ENCODE measurements at regions not wholly inside any gene's neighbourhood (a gene's known extent, or its start where the extent isn't known, plus 50 kb on each side); places are given as distances from the start of the nearest gene placed in this dataset.

DNA sequence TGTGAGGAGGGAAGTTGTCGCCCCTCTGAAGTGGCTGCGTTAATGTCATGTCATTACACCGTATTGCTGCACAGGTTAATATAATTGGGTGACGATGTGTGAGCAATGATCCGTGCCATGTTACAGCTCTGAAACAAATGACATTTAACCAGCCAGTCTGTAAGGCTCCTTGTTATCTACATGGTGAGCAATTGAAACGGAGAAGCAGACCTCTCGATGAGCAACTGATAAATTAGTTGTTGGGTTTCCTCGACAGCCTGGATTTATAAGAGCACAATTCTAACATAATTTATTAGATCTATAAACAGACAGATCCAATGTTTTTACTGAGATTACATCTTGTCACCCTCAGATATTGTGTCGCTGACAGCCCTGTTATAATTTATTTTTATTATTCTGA, 49.9 kb upstream of the MAFB start:
- DNase-seq, result no peak

GRCh38 chr20:40739841-40740240, 50.8 kb upstream of the MAFB start:
- DNase-seq, result no peak

GRCh38 chr20:40741507-40742106, 52.6 kb upstream of the MAFB start:
- DNase-seq, result peak; percentile 9

DNA sequence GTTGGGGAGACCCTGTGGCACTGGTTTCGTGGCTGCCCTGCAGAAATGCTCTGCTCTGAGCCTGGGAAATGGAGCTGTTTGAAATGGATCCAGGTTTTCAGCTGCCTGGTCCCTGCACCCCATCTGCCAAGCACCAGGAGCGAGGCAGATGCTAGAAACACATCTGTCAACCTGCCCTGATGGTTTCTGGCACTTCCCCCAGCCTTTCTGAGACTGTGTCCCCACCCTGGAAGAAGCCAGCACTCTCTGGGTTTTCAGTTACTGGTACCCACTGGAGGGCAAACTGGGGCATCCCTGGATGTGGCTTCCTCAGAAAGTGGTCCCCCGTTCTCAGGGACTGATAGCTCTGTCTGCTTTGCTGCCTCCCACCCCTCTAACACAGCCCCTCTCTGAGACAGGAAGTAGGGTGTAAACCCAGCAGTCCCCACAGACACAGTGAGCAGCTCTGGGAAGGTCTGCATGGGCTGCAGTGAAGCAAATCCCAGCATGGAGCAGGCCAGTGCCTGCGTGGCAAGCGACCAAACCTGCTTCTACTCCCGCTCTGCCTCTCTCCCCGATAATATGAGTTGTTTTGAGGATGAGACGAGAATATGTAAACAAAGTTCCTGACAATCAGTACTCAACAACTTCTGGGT, 54.2 kb upstream of the MAFB start:
- no peak for DNase-seq

DNA sequence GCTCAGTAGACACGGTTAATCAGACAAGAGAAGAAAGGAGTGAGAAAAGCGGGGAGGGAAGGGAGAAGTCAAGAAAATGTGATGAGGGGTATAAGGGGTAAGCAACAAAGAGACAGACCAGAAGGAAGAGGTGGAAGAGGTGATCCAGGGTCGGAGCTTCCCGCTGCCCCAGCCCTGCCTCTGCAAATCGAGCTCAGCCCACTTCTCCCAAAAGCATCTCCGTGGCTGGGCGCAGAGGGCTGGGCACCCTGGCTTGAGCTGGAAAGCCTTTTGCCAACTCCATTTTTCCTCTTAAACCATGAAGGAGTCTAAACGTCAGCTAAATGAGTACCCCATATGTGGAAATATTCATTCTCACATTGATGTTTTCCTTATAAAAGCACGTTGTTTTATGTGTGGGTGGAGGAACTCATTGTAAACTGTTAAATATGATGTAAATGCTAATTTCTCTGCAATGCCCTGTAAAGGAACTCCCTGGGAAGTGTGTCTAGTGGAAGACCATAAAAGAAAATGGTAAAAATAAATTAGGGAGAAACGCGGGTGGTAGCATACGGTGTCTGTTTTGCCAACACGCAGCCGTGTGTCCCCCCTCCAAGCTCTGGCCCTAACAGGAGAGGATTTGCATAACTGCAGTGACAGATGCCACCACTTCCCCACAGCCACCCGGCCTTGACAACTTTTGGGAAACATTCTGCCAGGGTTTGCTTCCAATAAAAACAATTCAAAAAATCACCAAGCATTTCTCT, 55.2 kb upstream of the MAFB start:
- no peak for DNase-seq

GRCh38 chr20:40744818-40745175, 55.8 kb upstream of the MAFB start:
- DNase-seq, result no peak

DNA sequence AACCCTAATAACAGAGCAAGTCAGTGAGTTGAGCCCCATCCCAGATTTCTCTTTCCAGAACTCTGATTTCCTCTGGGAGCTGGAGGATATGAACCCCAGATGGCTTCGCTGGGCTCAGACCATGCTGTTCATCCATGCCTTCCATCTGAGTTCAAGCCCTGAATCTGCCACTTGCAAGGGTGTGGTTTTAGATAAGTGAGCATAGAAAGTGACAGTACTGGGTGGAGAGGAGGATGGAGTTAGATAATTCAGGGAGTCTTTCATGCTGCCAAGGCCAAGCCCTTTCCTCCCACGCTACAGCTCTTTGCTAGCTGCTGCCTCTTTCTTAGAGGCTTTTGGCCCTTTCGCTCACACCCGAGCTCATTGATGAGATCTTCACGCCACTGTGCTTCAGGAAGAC, 57.2 kb upstream of the MAFB start:
- no peak for DNase-seq

GRCh38 chr20:40748182-40748581, 59.1 kb upstream of the MAFB start:
- no peak for DNase-seq

DNA sequence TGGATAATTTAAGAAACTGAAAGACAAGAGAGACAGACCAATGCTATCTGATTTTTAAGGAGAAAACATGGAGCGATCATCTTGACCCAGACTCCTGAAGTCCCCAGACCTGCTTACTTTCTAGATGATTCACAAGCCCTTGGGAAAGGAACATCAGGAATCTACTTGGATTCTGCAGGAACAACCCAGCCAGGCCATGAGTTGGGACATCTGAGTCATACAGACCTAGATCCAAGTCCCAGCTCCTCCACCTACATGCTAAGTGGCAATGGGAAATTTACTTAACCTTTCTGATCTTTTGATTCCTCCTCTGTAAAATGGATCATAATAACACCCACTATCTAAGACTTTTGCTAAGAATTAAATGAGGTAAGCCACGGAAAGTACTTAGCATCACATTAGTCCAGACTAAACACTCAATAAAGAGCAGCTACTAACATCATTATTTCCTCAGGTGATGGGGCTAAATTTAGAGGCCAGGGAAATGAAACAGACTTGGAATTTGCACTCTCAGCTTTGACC, 61.0 kb upstream of the MAFB start:
- no peak for DNase-seq

DNA sequence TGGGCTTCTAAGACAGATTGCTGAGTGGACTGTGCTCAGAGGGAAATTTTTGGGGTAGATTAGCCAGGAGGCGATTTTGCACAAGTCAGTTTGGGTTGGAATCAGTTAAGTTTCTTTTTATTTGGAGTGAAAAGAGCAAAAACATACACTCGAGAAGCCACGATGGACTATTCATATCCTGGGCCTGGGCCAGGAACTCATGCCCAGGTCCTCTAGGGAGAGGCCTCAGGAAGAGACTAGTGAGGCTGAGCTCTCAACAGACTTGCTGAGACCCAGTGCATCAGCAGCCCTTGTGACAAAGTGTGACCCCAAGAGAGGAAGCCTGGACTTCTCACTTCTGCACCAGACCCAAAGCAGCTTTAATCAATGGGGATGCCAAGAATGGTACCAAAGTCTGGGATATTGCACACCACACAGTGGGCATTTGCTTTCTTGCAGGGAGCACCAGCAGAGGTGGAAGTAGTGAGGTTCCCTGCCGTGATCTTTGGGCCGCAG, 61.6 kb upstream of the MAFB start:
- DNase-seq, result no peak

- no peak for DNase-seq
These were observed 64.4 kb upstream of the MAFB start for GRCh38 chr20:40753472-40753871.

GRCh38 chr20:40754339-40754943, 65.4 kb upstream of the MAFB start:
- DNase-seq, result no peak

DNA sequence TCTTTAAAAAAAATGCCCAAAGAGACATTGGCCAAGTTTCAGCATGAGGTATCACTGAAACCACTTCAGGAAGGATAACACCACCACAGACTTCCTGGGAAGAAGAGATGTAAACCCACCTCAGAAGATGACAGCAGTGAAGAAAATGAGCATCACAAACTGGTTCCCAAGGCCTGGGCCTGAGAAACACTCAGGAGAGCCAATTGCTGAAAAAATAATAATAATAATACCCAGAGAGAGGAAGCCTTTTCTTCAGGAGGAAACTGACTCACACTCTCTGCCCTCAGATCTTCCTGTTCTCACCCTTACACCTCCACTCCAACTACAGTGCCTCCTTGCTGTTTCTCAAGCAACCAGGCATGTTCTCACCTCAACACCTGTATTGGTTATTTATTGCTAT, 68.1 kb upstream of the MAFB start:
- no peak for DNase-seq

GRCh38 chr20:40758790-40759189, 69.8 kb upstream of the MAFB start:
- no peak for DNase-seq

DNA sequence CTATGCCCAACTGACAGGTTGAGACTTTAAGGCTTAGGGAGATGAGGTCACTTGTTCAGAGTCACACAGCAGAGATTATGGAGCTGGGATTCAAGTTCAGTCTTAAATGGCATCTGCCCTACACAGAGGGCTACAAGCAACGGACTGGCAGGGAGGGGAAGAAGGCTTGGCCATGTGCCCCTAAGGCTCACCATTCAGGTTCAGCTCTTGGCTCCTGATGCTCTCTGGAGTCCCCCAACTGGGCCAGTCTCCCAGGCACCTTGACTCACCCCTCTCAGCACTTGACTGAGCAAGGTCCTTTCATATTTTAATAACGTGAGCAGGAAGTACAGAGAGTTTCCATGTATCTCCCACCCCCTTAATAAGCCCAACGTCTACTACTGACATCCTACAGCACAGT, 71.4 kb upstream of the MAFB start:
- no peak for DNase-seq

- no peak for DNase-seq
These were observed 74.7 kb upstream of the MAFB start for GRCh38 chr20:40763646-40764295.

DNA sequence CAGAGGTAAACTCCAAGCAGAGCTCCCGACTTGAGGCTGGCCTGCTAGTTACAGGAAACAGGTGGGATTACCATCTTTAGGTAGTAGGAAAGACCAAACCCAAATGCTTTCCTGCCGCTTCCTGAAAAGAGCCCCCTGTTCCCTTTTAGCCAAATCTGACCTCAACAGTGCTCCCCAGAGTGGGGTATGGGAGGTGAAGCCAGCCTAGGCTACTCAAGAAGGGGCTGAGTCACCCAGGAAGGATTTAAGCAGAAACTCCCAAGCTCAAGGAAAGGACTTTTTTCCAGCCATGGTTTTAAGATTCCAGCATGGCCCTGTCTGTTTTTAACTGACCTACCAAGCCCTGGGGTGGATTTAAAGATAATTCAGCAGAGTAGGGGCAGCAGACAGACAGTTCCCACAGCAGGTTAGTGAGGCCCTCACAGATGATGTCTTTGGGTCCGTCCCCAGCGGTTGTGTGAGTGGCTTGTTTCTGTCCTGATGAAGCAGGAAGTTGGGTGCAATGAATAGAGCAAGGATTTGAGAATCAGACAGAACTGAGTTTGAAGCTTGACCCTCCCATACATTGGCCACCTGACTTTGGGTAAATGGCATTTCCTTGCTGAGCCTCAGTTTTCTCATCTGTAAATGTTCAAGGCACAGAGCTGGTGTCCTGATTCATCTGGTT, 76.9 kb upstream of the MAFB start:
- DNase-seq, result no peak

- no peak for DNase-seq
These were observed 78.0 kb upstream of the MAFB start for GRCh38 chr20:40766790-40767614.

DNA sequence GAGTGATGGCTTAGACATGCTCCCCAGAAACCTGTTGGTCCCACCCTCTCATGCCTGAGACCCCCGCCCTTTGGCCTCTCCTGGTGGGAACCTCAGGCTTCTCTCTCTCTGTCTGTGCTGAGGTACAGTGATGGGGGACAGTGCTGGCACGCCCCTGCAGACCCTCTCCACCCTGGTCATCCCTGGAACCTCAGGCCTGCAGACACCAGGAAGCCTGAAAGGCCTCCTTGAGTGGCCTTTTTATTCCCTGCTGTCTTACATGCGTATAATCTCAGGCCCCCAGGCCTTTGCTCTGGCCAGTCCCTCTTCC, 78.5 kb upstream of the MAFB start:
- DNase-seq, result no peak

GRCh38 chr20:40768105-40768504, 79.1 kb upstream of the MAFB start:
- no peak for DNase-seq

- no peak for DNase-seq
These were observed 80.7 kb upstream of the MAFB start for GRCh38 chr20:40769677-40770285.
